NAMALWA (cell line): ENCODE measurements at regions not wholly inside any gene's neighbourhood (a gene's known extent, or its start where the extent isn't known, plus 50 kb on each side); places are given as distances from the start of the nearest gene placed in this dataset.
"Not testable (repeated sequence)": the region's sequence is repeated elsewhere in the genome, so short reads cannot be mapped to it uniquely, and the experiment has no call there.

Experiments
- DNase-seq: peaks from one replicate; pipeline ENCODE4 v3.0.0-alpha.2; 2015; ENCODE audit warnings: low spot score

GRCh38 chr4:34318773-34319172 is 1925.5 kb downstream of the ARAP2 start:
- DNase-seq: no peak

- DNase-seq: no peak
Observed at GRCh38 chr4:34323549-34324320, 1920.6 kb downstream of the ARAP2 start.

GRCh38 chr4:34328939-34329338 is 1915.4 kb downstream of the ARAP2 start:
- DNase-seq: no peak

- DNase-seq: not testable (repeated sequence)
Observed at GRCh38 chr4:34335156-34335555, 1909.2 kb downstream of the ARAP2 start.

GRCh38 chr4:34335556-34335955 is 1908.8 kb downstream of the ARAP2 start:
- not testable (repeated sequence) for DNase-seq

GRCh38 chr4:34362654-34363053 is 1881.7 kb downstream of the ARAP2 start:
- no peak for DNase-seq

GRCh38 chr4:34363842-34364241 is 1880.5 kb downstream of the ARAP2 start:
- no peak for DNase-seq

GRCh38 chr4:34365946-34366345 is 1878.4 kb downstream of the ARAP2 start:
- no peak for DNase-seq

- no peak for DNase-seq
Observed at GRCh38 chr4:34371676-34372075, 1872.6 kb downstream of the ARAP2 start.

GRCh38 chr4:34372815-34373214 is 1871.5 kb downstream of the ARAP2 start:
- DNase-seq: no peak

- no peak for DNase-seq
Observed at GRCh38 chr4:34373456-34373855, 1870.9 kb downstream of the ARAP2 start.

GRCh38 chr4:34412233-34412632 is 1832.1 kb downstream of the ARAP2 start:
- DNase-seq: no peak

- DNase-seq: no peak
Observed at GRCh38 chr4:34412911-34413310, 1831.4 kb downstream of the ARAP2 start.

GRCh38 chr4:34417160-34417559 is 1827.2 kb downstream of the ARAP2 start:
- DNase-seq: no peak

GRCh38 chr4:34419871-34420270 is 1824.4 kb downstream of the ARAP2 start:
- no peak for DNase-seq

- no peak for DNase-seq
Observed at GRCh38 chr4:34422472-34423175, 1821.7 kb downstream of the ARAP2 start.

- DNase-seq: no peak
Observed at GRCh38 chr4:34432706-34433105, 1811.6 kb downstream of the ARAP2 start.

GRCh38 chr4:34434377-34434776 is 1809.9 kb downstream of the ARAP2 start:
- DNase-seq: peak; percentile 8

GRCh38 chr4:34464196-34464595 is 1780.1 kb downstream of the ARAP2 start:
- no peak for DNase-seq

- no peak for DNase-seq
Observed at GRCh38 chr4:34466411-34466810, 1777.9 kb downstream of the ARAP2 start.

- no peak for DNase-seq
Observed at GRCh38 chr4:34469516-34469915, 1774.8 kb downstream of the ARAP2 start.

- no peak for DNase-seq
Observed at GRCh38 chr4:34485252-34485651, 1759.1 kb downstream of the ARAP2 start.
